IPS-NIHi11 (cell line): ENCODE measurements at regions not wholly inside any gene's neighbourhood (a gene's known extent, or its start where the extent isn't known, plus 50 kb on each side); places are given as distances from the start of the nearest gene placed in this dataset.

Experiments used
- DNase-seq: peaks from one replicate; pipeline ENCODE4 v3.0.0; 2012; ENCODE audit warnings: mixed read lengths, low spot score

- DNase-seq = no peak
Measured at GRCh38 chr7:10117815-10118214, 855.9 kb upstream of the PHF14 start.

- DNase-seq = peak; percentile 7
Measured at GRCh38 chr7:10120936-10121335, 852.7 kb upstream of the PHF14 start.

DNA sequence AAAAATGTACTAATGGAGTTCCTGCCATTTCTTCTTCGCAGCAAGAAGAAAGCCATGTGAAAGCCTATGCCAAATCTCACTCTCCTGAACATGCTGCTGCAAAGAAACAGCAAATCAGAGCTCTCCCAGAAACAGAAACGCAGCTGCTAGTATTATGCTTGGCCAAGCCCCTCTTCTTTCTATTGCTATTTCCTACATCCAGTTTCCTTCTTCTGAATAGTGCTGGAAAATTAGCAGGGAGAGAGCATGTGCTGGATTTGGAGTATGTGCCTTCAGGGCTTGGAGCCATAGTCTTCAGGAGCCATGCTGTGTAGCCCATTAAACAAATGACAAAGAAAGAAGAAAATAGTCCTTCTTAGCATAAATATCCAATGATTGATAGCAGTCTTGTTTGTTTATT is 852.0 kb upstream of the PHF14 start:
- DNase-seq = no peak

DNA sequence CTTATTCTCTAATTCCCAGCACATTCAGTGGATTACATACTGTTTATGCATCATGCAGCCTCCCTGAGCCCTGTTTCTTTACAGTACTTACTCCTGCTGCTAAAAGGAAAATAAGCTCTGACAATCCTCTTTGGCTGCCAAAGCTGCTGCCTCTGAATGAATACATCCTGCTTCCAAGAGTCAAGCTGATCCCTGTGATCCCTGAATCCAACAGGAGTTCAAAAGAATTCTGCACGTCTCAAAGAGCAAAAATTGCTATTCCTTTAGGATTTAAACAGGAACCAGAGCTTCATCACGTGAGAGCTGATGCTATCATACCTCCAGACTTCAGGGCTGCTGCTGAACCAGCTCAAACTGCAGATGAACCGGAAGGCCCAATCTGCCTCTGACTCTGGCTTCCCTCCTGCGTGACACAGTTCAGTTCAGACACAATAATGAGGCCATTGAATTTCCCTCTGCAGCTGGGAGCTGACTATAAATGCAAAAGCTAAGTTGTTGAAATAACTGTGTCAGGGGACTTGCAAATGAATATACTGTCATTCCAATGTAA is 851.0 kb upstream of the PHF14 start:
- no peak for DNase-seq

DNA sequence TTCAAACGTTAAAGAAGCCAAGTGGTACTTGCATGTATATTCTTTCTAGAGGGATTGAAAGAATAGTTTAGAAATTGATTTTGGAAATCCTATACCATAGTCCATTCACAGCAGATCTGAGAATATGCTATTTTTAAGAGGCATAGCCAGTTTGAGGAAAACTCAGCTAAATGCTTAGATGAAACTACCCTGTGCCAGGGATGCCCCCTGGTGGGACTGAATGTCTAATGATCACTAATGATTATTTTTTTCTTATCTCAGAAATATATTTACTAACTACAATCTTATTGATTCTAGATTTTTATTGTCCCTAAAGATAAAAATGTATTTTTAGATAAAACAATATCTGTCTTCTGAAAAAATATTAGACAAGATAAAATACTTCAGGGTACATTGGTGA is 844.9 kb upstream of the PHF14 start:
- peak; percentile 5 for DNase-seq

DNA sequence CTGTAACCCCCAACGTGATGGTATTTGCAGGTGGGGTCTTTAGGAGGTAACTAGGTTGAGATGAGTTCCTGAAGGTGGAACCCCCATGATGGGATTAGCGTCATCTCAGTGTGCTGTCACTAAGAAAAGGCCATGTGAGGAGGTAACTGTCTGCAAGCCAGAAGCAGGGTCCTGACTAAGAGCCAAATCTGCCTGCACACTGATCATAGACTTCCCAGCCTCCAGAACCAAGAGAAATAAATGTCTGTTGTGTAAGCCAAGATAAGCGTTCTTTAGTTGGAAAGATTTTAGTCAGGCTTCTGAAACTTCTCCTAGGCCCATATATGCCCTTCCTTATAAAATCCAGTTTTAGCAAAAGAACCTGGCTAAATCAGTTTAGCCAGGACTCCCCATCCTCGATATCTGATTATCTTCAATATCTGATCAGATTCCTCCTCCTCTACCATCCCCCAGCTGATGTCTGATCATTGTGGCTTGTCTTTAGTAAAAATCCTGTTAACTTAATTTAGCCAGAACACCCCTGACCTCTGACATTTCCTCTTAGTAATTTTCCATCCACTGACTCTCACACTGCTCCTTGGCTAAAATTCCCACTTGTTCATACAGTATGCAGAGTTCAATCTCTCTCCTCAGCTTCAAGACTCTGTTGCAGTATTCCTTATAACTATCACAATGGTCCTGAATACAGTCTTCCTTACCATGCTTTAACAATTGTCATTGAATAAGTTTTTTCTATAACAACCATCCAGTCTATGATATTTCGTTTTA is 835.4 kb upstream of the PHF14 start:
- no peak for DNase-seq

- no peak for DNase-seq
Measured at GRCh38 chr7:10146271-10146670, 827.4 kb upstream of the PHF14 start.

DNA sequence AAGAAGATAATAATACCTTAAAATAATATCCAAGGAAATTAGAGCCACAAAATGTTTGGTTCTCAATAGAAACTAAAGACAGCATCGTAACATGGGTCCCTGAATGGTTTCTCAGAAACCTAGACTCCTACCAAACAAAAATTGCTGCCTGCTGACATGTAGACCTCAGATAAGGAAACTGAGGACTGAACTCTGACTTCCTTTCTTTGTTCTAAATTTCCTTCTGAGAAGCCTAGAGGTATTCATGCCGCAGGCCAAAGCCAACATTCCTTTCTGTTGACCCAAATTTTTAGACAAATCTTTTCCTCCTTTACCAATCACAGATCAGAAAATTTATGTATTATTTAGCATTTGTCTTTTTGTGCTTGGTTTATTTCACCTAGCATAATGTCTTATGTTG is 816.7 kb upstream of the PHF14 start:
- DNase-seq = no peak

- no peak for DNase-seq
Measured at GRCh38 chr7:10181996-10182395, 791.7 kb upstream of the PHF14 start.

DNA sequence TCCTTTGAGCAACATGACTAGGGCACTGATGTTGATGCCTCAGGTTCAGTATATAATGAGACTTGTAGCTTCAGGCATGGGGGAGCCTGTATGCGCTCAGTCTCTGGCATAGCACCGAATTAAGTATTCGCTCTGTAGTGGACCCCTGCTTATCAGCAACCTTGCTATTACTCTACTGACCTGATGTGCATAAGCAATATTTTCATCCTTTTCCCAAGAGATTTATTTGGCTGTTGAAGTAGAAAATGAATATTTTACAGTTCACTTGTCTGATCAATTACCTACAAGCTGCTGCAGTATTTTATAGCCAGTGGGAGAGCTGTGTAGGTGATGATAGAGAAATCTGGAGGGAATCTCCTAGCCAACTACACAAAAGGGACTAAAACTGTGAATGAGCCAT is 781.6 kb upstream of the PHF14 start:
- no peak for DNase-seq

DNA sequence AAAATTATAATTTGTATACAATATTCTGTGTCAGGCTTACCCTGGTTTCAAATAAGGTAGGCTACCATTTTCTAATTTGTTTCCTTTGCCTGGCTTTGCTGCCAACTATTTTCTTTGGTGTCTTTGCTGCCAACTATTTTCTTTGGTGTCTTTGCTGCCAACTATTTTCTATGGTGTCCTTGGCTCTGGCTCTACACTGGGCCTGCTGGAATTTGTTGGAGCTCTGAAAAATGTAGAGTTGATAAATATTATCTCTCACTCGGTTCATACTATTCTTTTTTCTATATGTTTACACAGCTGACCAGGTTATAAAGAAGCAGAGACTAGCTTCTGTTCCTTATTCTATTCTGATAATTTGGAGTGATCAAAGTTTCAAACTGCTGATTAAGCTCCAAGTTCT is 768.0 kb upstream of the PHF14 start:
- no peak for DNase-seq

DNA sequence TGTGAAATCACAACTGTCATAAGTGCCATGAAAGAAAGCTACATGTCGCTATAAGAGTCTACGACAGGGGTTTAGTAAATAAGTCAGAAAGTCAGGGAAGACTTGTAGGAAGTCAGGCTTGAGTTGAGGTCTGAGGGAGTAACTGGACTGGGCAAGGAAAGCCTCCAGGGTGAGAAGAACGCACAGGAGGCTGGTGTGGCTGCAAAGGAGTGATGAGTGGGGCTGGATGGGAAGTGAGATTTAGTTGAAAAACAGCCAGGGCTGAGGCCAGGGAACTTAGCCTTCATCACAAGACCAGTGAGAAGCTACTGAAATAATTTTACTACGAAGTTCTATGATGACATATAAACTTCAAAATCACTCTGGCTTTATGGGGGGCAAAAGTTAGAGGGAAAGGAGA is 763.7 kb upstream of the PHF14 start:
- DNase-seq = no peak

- no peak for DNase-seq
Measured at GRCh38 chr7:10211016-10211415, 762.7 kb upstream of the PHF14 start.

DNA sequence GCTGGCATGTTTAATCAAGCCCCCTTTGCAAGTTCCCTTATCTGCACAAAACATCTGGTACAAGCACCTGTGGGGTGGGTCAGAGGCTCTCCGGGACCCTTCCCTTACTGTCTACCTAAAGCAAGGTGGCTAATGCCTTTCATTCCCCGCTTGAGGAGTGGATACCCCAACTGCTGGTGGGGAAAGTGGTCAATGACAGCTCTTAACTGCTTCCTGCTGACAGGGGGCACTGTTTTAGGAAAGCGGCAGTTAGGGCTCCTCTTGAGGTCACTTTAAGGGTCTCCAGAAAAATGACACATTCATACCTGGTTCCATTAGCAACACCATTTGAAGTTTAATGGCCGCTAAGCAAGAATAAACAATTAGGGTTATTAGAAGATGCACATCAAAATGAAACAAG is 761.8 kb upstream of the PHF14 start:
- no peak for DNase-seq

GRCh38 chr7:10212649-10213048 is 761.0 kb upstream of the PHF14 start:
- DNase-seq = no peak

DNA sequence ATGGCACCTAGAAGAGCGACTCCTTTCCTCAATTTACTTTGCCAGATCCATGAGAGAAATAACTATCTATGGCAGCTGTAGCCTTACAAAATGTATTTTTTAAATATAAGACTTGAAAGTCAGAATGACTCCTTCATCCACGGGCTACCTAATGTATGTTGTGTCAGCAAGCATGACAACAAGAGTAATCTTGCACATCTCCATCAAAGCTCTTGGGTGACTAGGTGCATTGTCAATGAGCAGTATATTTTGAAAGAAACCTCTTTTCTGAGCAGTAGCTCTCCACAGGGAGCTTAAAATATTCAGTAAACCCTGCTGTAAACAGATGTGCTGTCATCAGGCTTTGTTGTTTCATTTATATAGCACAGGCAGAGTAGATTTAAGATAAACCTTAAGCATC is 757.2 kb upstream of the PHF14 start:
- DNase-seq = no peak

DNA sequence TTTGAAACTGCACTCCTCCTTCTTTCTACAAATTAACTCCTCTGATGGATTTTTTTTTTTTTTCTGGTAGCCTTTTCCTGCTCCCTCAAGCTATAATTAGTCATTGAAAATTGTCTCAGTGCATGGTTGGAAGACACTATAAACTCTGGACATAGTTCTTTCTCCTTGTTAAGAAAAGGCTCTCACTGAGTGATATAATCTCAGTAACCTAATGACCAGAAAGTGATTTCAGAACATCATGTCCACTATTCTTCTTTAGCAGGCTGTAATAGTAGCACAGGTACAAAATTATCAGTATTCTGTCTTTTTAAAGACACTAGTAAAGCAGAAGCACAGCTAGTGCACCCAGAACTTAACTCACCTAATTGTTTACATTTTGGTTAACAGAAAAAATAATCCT is 752.6 kb upstream of the PHF14 start:
- DNase-seq = no peak

DNA sequence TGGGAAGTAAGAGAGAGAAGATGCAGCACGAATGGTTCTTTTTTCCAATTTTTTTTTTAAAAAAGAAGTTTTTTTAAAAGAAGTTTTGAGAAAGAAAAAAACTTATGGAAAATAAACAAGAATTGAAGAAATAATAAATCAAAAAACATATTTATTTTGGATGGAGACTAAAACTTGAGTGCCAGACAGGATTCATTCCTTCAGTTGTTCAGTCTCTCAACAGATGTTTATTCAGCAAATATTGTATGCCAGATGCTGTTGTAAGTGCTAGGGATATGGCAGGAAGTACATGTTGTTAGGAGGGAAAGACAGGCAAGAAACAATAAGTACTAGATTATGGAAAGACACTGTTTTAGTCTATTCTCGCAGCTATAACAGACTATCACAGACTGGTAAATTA is 750.7 kb upstream of the PHF14 start:
- no peak for DNase-seq

GRCh38 chr7:10225275-10225674 is 748.4 kb upstream of the PHF14 start:
- DNase-seq = no peak

- no peak for DNase-seq
Measured at GRCh38 chr7:10237306-10237705, 736.4 kb upstream of the PHF14 start.

- DNase-seq = no peak
Measured at GRCh38 chr7:10238641-10239040, 735.0 kb upstream of the PHF14 start.

DNA sequence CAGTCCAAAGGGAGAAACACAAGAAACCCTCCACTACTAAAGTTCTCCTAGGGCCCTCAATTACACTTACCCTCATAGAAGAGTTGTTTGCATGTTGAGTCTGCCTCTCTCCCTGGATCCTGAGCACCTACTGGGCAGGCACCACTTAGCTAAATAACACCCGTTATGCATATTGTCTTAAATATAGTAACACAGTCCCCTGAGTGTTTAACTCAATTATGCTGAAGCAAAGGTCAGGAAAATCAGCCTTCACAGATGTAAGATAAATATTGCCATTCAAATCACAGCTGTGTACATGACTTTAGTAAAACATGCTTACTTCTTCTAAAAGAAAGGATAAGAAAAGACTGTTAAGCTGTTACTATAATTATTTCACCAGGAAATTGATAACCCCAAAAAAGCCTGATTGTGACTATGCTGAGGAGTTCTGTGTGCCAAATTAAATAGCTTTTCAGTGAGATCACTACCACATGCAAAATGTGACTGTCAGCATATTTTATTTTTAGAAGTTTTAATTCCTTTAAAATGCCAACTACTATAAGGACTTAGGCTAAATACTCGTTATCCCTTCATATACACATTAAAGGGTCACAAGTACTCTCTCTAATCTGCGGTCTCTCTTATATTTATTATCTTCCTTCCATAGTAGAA is 733.9 kb upstream of the PHF14 start:
- no peak for DNase-seq

GRCh38 chr7:10245406-10245805 is 728.3 kb upstream of the PHF14 start:
- DNase-seq = no peak

- DNase-seq = no peak
Measured at GRCh38 chr7:10257438-10257837, 716.2 kb upstream of the PHF14 start.
